ENCODE measurements at regions not wholly inside any gene's neighbourhood (a gene's known extent, or its start where the extent isn't known, plus 50 kb on each side); places are given as distances from the start of the nearest gene placed in this dataset.

- Histone ChIP-seq H3K4me3 (no peak overlapping the region), H3K27ac (peak overlapping the region in 1 of 2 donors; percentile 46), H3K4me1 (replicated peaks in 1 of 2) (peaks cover 6 to 8% of the 10 kb centered on the region in 2 donors)
- WGBS, 10 experiments: 0 to 82% (median 61%) methylated on average over 2 to 7 of the region's 11 CpGs; no CpG with 5 or more reads in 4 of the 10 experiments
- in situ Hi-C loops (cut with MboI; ENCODE audit: low pct_unique_long_range_greater_than_20kb in 2 of 9, low sequenced_read_pairs in 9 of 9, unreplicated experiment in 9 of 9): no loop called here
- peak; percentile 87 to 99 (median 96) for ATAC-seq (replicated peaks in 6 of 8)
Measured at GRCh38 chr10:3525832-3526449, 259.1 kb downstream of the KLF6 start.

- Histone ChIP-seq H3K4me3 (no peak overlapping the region), H3K27ac (no peak overlapping the region), H3K4me1 (replicated peaks in 1 of 2) (peaks cover 6% of the 10 kb centered on the region in 2 donors)
- 43 to 97% (median 84%) methylated on average over 1 to 7 of the region's 7 CpGs for WGBS, 10 experiments
- no peak for ATAC-seq (replicated peaks in 6 of 8)
- in situ Hi-C loops (cut with MboI; ENCODE audit: low pct_unique_long_range_greater_than_20kb in 2 of 9, low sequenced_read_pairs in 9 of 9, unreplicated experiment in 9 of 9): no loop called here
Measured at GRCh38 chr10:3524086-3524960, 260.7 kb downstream of the KLF6 start.

GRCh38 chr10:3523309-3524050 lies 261.5 kb downstream of the KLF6 start:
- 86 to 100% (median 94%) methylated on average over 2 to 10 of the region's 13 CpGs; no CpG with 5 or more reads in 1 of the 10 experiments for WGBS, 10 experiments
- no peak for ATAC-seq (replicated peaks in 6 of 8)
- peaks cover 2 to 3% of the 10 kb centered on the region in 2 donors for H3K4me1 ChIP-seq (replicated peaks in 1 of 2)
- no peak overlapping the region for H3K27ac ChIP-seq
- in situ Hi-C loops (cut with MboI; ENCODE audit: low pct_unique_long_range_greater_than_20kb in 2 of 9, low sequenced_read_pairs in 9 of 9, unreplicated experiment in 9 of 9): no loop called here
- no peak overlapping the region for H3K4me3 ChIP-seq

- H3K4me1 ChIP-seq (replicated peaks in 1 of 2): peaks cover 15 to 17% of the 10 kb centered on the region in 2 donors
- H3K27ac ChIP-seq: no peak overlapping the region
- ATAC-seq (replicated peaks in 6 of 8): peak in 6 of 8 experiments; percentile 7 to 72 (median 58)
- no peak overlapping the region for H3K4me3 ChIP-seq
- in situ Hi-C loops (cut with MboI; ENCODE audit: low pct_unique_long_range_greater_than_20kb in 2 of 9, low sequenced_read_pairs in 9 of 9, unreplicated experiment in 9 of 9): no loop called here
- 17 to 100% (median 97%) methylated on average over 1 to 12 of the region's 15 CpGs; no CpG with 5 or more reads in 3 of the 10 experiments for WGBS, 10 experiments
Measured at GRCh38 chr10:3516923-3517255, 268.1 kb downstream of the KLF6 start.

- peaks cover 17 to 21% of the 10 kb centered on the region in 2 donors for H3K4me1 ChIP-seq (replicated peaks in 1 of 2)
- H3K4me3 ChIP-seq: no peak overlapping the region
- WGBS, 10 experiments: 31 to 75% (median 59%) methylated on average over 3 to 12 of the region's 14 CpGs; no CpG with 5 or more reads in 1 of the 10 experiments
- in situ Hi-C loops (cut with MboI; ENCODE audit: low pct_unique_long_range_greater_than_20kb in 2 of 9, low sequenced_read_pairs in 9 of 9, unreplicated experiment in 9 of 9): no loop called here
- H3K27ac ChIP-seq: no peak overlapping the region
- ATAC-seq (replicated peaks in 6 of 8): peak in 6 of 8 experiments; percentile 43 to 81 (median 74)
Measured at GRCh38 chr10:3516234-3516922, 268.6 kb downstream of the KLF6 start.

- in situ Hi-C loops (cut with MboI; ENCODE audit: low pct_unique_long_range_greater_than_20kb in 2 of 9, low sequenced_read_pairs in 9 of 9, unreplicated experiment in 9 of 9): no loop called here
- WGBS, 10 experiments: 42 to 100% (median 81%) methylated on average over 1 to 7 of the region's 7 CpGs; no CpG with 5 or more reads in 3 of the 10 experiments
Measured at GRCh38 chr10:3514691-3515090, 270.3 kb downstream of the KLF6 start.

GRCh38 chr10:3512263-3512662 lies 272.7 kb downstream of the KLF6 start:
- no peak for ATAC-seq (replicated peaks in 6 of 8)
- Histone ChIP-seq H3K4me3 (no peak overlapping the region), H3K27ac (no peak overlapping the region), H3K4me1 (replicated peaks in 1 of 2) (peaks cover 18 to 21% of the 10 kb centered on the region in 2 donors)
- WGBS, 10 experiments: 30 to 95% (median 75%) methylated on average over 2 to 7 of the region's 8 CpGs; no CpG with 5 or more reads in 3 of the 10 experiments
- in situ Hi-C loops (cut with MboI; ENCODE audit: low pct_unique_long_range_greater_than_20kb in 2 of 9, low sequenced_read_pairs in 9 of 9, unreplicated experiment in 9 of 9): no loop called here

More at GRCh38 chr10:3514691-3515090, 270.3 kb downstream of the KLF6 start:
- no peak overlapping the region for H3K27ac ChIP-seq
- peaks cover 18 to 21% of the 10 kb centered on the region in 2 donors for H3K4me1 ChIP-seq (replicated peaks in 1 of 2)
- H3K4me3 ChIP-seq: no peak overlapping the region
- no peak for ATAC-seq (replicated peaks in 6 of 8)

GRCh38 chr10:3511483-3511882 lies 273.5 kb downstream of the KLF6 start:
- Histone ChIP-seq H3K27ac (no peak overlapping the region), H3K4me3 (no peak overlapping the region), H3K4me1 (replicated peaks in 1 of 2) (peaks cover 15% of the 10 kb centered on the region in 2 donors)
- whole genome bisulfite sequencing, 10 experiments: 42 to 95% (median 76%) methylated on average over 1 to 5 of the region's 5 CpGs; no CpG with 5 or more reads in 1 of the 10 experiments
- no peak for ATAC-seq (replicated peaks in 6 of 8)
- in situ Hi-C loops (cut with MboI; ENCODE audit: low pct_unique_long_range_greater_than_20kb in 2 of 9, low sequenced_read_pairs in 9 of 9, unreplicated experiment in 9 of 9): no loop called here

GRCh38 chr10:3510741-3511140 lies 274.3 kb downstream of the KLF6 start:
- no peak for ATAC-seq (replicated peaks in 6 of 8)
- WGBS, 10 experiments: 50 to 100% (median 88%) methylated on average over 1 to 6 of the region's 6 CpGs; no CpG with 5 or more reads in 3 of the 10 experiments
- Histone ChIP-seq H3K4me1 (replicated peaks in 1 of 2) (peaks cover 8 to 9% of the 10 kb centered on the region in 2 donors), H3K27ac (no peak overlapping the region), H3K4me3 (no peak overlapping the region)
- in situ Hi-C loops (cut with MboI; ENCODE audit: low pct_unique_long_range_greater_than_20kb in 2 of 9, low sequenced_read_pairs in 9 of 9, unreplicated experiment in 9 of 9): no loop called here

- 72 to 96% (median 80%) methylated on average over 1 to 3 of the region's 3 CpGs; no CpG with 5 or more reads in 5 of the 10 experiments for WGBS, 10 experiments
- ATAC-seq (replicated peaks in 6 of 8): no peak
- no peak overlapping the region for H3K27ac ChIP-seq
- in situ Hi-C loops (cut with MboI; ENCODE audit: low pct_unique_long_range_greater_than_20kb in 2 of 9, low sequenced_read_pairs in 9 of 9, unreplicated experiment in 9 of 9): no loop called here
- H3K4me1 ChIP-seq (replicated peaks in 1 of 2): peaks cover 7 to 9% of the 10 kb centered on the region in 2 donors
- no peak overlapping the region for H3K4me3 ChIP-seq
Measured at GRCh38 chr10:3509355-3509754, 275.7 kb downstream of the KLF6 start.

- 72 to 100% (median 89%) methylated on average over 5 to 13 of the region's 13 CpGs for WGBS, 10 experiments
- H3K4me1 ChIP-seq (replicated peaks in 1 of 2): peaks cover 20 to 35% of the 10 kb centered on the region in 2 donors
- no peak for ATAC-seq (replicated peaks in 6 of 8)
- H3K4me3 ChIP-seq: no peak overlapping the region
- H3K27ac ChIP-seq: no peak overlapping the region
- in situ Hi-C loops (cut with MboI; ENCODE audit: low pct_unique_long_range_greater_than_20kb in 2 of 9, low sequenced_read_pairs in 9 of 9, unreplicated experiment in 9 of 9): no loop called here
Measured at GRCh38 chr10:3503299-3503698, 281.7 kb downstream of the KLF6 start.

- no peak for ATAC-seq (replicated peaks in 6 of 8)
- H3K4me1 ChIP-seq (replicated peaks in 1 of 2): peaks cover 22 to 38% of the 10 kb centered on the region in 2 donors
- in situ Hi-C loops (cut with MboI; ENCODE audit: low pct_unique_long_range_greater_than_20kb in 2 of 9, low sequenced_read_pairs in 9 of 9, unreplicated experiment in 9 of 9): no loop called here
- no peak overlapping the region for H3K4me3 ChIP-seq
- WGBS, 10 experiments: 50 to 96% (median 71%) methylated on average over 1 to 6 of the region's 6 CpGs; no CpG with 5 or more reads in 1 of the 10 experiments
- no peak overlapping the region for H3K27ac ChIP-seq
Measured at GRCh38 chr10:3502673-3503072, 282.3 kb downstream of the KLF6 start.
